ENCODE measurements at regions not wholly inside any gene's neighbourhood (a gene's known extent, or its start where the extent isn't known, plus 50 kb on each side); places are given as distances from the start of the nearest gene placed in this dataset.

GRCh38 chr1:14128096-14128495 lies 428.1 kb downstream of the PRDM2 start:
- TF ChIP-seq AR (CRISPR knock-in tag; IDR thresholded peaks at IDR 0.05) (no peak), FOXP1 (CRISPR knock-in tag; IDR thresholded peaks at IDR 0.05; ENCODE audit: borderline replicate concordance) (no peak)
- TF ChIP-seq, protein P1, sequence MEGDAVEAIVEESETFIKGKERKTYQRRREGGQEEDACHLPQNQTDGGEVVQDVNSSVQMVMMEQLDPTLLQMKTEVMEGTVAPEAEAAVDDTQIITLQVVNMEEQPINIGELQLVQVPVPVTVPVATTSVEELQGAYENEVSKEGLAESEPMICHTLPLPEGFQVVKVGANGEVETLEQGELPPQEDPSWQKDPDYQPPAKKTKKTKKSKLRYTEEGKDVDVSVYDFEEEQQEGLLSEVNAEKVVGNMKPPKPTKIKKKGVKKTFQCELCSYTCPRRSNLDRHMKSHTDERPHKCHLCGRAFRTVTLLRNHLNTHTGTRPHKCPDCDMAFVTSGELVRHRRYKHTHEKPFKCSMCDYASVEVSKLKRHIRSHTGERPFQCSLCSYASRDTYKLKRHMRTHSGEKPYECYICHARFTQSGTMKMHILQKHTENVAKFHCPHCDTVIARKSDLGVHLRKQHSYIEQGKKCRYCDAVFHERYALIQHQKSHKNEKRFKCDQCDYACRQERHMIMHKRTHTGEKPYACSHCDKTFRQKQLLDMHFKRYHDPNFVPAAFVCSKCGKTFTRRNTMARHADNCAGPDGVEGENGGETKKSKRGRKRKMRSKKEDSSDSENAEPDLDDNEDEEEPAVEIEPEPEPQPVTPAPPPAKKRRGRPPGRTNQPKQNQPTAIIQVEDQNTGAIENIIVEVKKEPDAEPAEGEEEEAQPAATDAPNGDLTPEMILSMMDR (IDR thresholded peaks at IDR 0.05): no peak
- TF ChIP-seq, protein P2, sequence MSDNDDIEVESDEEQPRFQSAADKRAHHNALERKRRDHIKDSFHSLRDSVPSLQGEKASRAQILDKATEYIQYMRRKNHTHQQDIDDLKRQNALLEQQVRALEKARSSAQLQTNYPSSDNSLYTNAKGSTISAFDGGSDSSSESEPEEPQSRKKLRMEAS (CRISPR knock-in tag; IDR thresholded peaks at IDR 0.05): no peak
